ENCODE measurements at regions not wholly inside any gene's neighbourhood (a gene's known extent, or its start where the extent isn't known, plus 50 kb on each side); places are given as distances from the start of the nearest gene placed in this dataset.

DNA sequence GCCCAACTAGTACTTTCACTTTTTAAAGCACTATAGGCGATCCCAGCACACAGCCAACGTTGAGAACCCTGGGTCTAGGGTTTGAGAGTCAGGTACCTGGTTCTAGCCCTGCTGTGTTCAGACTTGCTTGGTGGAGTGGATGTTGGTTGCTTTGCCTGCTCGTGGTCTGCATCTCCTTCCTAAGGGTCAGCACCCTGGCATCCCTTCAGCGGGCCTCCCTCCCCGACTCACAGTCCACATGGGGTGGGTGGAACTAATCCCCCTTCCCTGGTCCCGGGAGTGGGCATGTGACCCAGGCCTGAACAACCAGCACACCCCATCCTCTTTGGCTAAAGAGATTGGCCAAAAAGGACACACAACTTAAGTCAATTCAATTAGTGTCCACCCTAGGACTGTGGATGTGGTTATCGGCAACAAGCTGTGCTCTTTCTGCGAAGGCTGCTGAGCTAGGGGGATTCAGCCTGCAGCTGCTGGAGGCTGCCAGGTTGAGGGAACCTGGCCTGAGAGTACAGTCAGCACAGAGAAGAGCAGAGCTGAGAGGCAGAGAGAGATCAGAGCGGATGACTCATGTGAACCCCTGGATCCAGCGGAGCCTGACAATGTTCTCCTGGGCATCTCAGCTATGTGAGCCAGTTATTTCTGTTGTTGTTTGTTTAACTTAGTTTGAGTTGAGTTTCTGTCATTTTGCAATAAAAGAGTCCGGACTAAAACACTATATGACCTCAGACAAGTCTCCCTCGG is 138.9 kb downstream of the ACTL8 start:
- no peaks in the 10 kb centered on the region for H3K9me3 ChIP-seq (ENCODE audit: insufficient read depth, low read depth, low read length)
- H3K79me2 ChIP-seq (ENCODE audit: insufficient read depth, low read length): no peaks in the 10 kb centered on the region
- no peaks in the 10 kb centered on the region for H3K36me3 ChIP-seq (ENCODE audit: insufficient read depth, low read length)
- no peaks in the 10 kb centered on the region for H3K9me2 ChIP-seq (replicated peaks; ENCODE audit: low read depth, low read length)
- H3K4me3 ChIP-seq (ENCODE audit: low read length, poor library complexity, severe bottlenecking): no peak overlapping the region
- TF ChIP-seq, protein P1, sequence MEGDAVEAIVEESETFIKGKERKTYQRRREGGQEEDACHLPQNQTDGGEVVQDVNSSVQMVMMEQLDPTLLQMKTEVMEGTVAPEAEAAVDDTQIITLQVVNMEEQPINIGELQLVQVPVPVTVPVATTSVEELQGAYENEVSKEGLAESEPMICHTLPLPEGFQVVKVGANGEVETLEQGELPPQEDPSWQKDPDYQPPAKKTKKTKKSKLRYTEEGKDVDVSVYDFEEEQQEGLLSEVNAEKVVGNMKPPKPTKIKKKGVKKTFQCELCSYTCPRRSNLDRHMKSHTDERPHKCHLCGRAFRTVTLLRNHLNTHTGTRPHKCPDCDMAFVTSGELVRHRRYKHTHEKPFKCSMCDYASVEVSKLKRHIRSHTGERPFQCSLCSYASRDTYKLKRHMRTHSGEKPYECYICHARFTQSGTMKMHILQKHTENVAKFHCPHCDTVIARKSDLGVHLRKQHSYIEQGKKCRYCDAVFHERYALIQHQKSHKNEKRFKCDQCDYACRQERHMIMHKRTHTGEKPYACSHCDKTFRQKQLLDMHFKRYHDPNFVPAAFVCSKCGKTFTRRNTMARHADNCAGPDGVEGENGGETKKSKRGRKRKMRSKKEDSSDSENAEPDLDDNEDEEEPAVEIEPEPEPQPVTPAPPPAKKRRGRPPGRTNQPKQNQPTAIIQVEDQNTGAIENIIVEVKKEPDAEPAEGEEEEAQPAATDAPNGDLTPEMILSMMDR (conservative IDR thresholded peaks at IDR 0.05; ENCODE audit: low read length): no peak
- no peak for TF ChIP-seq EZH2phosphoT487 (IDR thresholded peaks at IDR 0.05; ENCODE audit: borderline replicate concordance)
- no peak overlapping the region for H3K9ac ChIP-seq (ENCODE audit: low read depth, low read length, poor library complexity, severe bottlenecking)
- H3K4me2 ChIP-seq (ENCODE audit: low read depth, low read length, poor library complexity, severe bottlenecking): no peak overlapping the region
- H3K27me3 ChIP-seq (ENCODE audit: insufficient read depth, low read length, poor library complexity, severe bottlenecking): no peaks in the 10 kb centered on the region
- no peak overlapping the region for H2AFZ ChIP-seq (ENCODE audit: low read length)
- no peaks in the 10 kb centered on the region for H3F3A ChIP-seq (ENCODE audit: low read depth)
- no peaks in the 10 kb centered on the region for H4K20me1 ChIP-seq (ENCODE audit: insufficient read depth, low read length, poor library complexity, severe bottlenecking)
- no peaks in the 10 kb centered on the region for H3K4me1 ChIP-seq (ENCODE audit: insufficient read depth, low read length, poor library complexity, severe bottlenecking)

GRCh38 chr1:17895401-17895800 is 140.3 kb downstream of the ACTL8 start:
- Histone ChIP-seq H3K9ac (ENCODE audit: low read depth, low read length, poor library complexity, severe bottlenecking) (no peak overlapping the region), H3K27me3 (ENCODE audit: insufficient read depth, low read length, poor library complexity, severe bottlenecking) (no peaks in the 10 kb centered on the region), H3K4me2 (ENCODE audit: low read depth, low read length, poor library complexity, severe bottlenecking) (no peak overlapping the region), H3K79me2 (ENCODE audit: insufficient read depth, low read length) (no peaks in the 10 kb centered on the region), H3F3A (ENCODE audit: low read depth) (no peaks in the 10 kb centered on the region), H2AFZ (ENCODE audit: low read length) (no peak overlapping the region), H3K9me2 (replicated peaks; ENCODE audit: low read depth, low read length) (no peaks in the 10 kb centered on the region), H3K4me3 (ENCODE audit: low read length, poor library complexity, severe bottlenecking) (no peak overlapping the region), H4K20me1 (ENCODE audit: insufficient read depth, low read length, poor library complexity, severe bottlenecking) (no peaks in the 10 kb centered on the region), H3K36me3 (ENCODE audit: insufficient read depth, low read length) (no peaks in the 10 kb centered on the region), H3K9me3 (ENCODE audit: insufficient read depth, low read depth, low read length) (no peaks in the 10 kb centered on the region), H3K4me1 (ENCODE audit: insufficient read depth, low read length, poor library complexity, severe bottlenecking) (no peaks in the 10 kb centered on the region)
- TF ChIP-seq, protein P1 (conservative IDR thresholded peaks at IDR 0.05; ENCODE audit: low read length): no peak
- no peak for TF ChIP-seq EZH2phosphoT487 (IDR thresholded peaks at IDR 0.05; ENCODE audit: borderline replicate concordance)

- Histone ChIP-seq H2AFZ (ENCODE audit: low read length) (no peak overlapping the region), H3K9ac (ENCODE audit: low read depth, low read length, poor library complexity, severe bottlenecking) (no peak overlapping the region), H4K20me1 (ENCODE audit: insufficient read depth, low read length, poor library complexity, severe bottlenecking) (no peaks in the 10 kb centered on the region), H3K9me2 (replicated peaks; ENCODE audit: low read depth, low read length) (no peaks in the 10 kb centered on the region), H3K27me3 (ENCODE audit: insufficient read depth, low read length, poor library complexity, severe bottlenecking) (no peaks in the 10 kb centered on the region), H3K4me1 (ENCODE audit: insufficient read depth, low read length, poor library complexity, severe bottlenecking) (no peaks in the 10 kb centered on the region), H3K36me3 (ENCODE audit: insufficient read depth, low read length) (no peaks in the 10 kb centered on the region), H3K9me3 (ENCODE audit: insufficient read depth, low read depth, low read length) (no peaks in the 10 kb centered on the region), H3K4me2 (ENCODE audit: low read depth, low read length, poor library complexity, severe bottlenecking) (no peak overlapping the region), H3K79me2 (ENCODE audit: insufficient read depth, low read length) (no peaks in the 10 kb centered on the region), H3F3A (ENCODE audit: low read depth) (no peaks in the 10 kb centered on the region), H3K4me3 (ENCODE audit: low read length, poor library complexity, severe bottlenecking) (no peak overlapping the region)
- TF ChIP-seq EZH2phosphoT487 (IDR thresholded peaks at IDR 0.05; ENCODE audit: borderline replicate concordance): no peak
- TF ChIP-seq, protein P1 (conservative IDR thresholded peaks at IDR 0.05; ENCODE audit: low read length): no peak
These were observed 140.9 kb downstream of the ACTL8 start for GRCh38 chr1:17895986-17896385.
